ENCODE measurements at regions not wholly inside any gene's neighbourhood (a gene's known extent, or its start where the extent isn't known, plus 50 kb on each side); places are given as distances from the start of the nearest gene placed in this dataset.

DNA sequence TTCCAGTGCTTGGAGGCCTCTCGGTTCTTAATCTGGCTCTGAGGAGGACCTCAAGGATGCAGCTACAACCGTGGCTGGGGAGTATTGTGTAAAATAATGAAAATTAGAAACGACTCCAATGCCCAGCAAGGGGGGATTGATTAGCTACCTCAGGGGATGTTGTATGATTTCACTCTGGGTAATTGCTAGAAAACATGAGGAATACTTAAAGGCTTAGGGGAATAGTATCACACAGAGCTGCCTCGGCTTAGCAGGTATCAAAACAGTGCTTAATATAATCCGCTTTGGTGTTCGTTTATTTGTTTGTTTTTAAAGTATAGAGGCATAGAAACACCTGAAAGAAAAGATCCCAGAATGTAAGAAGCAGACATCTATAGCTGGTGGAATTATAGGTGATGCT lies 102.5 kb downstream of the INHBB start:
- no peak for TF ChIP-seq CTCF (conservative IDR thresholded peaks at IDR 0.05; ENCODE audit: control insufficient read depth, insufficient read depth, low read depth, low read length)
- H3K4me3 ChIP-seq (ENCODE audit: control insufficient read depth, low read depth, low read length) = no peak overlapping the region
- no peak for DNase-seq (ENCODE audit: low read depth)

DNA sequence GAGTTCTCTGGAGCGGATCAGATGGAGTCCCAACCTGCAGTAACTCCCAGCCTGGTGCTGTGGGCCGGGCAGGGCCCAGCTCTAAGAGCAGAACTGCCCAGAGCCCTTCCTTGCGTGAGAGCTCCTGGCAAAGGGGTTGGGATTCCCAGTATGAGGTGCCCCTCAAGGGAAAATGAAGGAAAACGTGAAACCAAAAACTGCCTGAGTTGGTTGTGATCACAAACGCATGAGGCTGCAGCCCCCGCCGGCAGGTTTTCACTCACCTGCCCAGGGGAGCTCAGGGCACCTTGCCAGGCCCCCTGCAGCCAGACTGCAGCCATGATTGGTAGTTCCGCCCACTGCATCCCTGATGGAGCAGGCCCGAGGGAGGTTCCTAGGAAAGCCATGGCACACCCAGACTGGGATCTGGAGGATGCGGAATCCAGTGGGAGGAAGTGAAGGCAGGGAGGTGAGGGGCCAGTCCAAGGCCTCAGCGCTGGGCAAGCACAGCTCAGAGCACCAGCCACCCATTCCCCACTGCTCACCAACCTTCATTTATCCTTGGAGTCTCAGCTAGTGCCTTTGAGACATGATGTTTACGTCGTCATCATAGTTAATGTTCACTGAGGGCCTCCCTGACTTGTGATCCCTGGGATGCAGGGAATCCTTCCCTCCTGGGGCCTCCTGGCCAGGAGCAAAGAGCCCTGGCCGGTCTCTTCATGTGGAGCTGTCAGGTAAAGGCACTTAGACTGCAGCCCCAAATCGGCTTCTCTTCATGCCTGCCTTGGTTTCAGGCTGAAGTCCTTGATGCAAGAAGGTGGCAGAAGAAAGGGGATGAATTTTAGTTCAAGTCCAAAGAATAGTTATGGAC lies 103.2 kb downstream of the INHBB start:
- no peak overlapping the region for H3K4me3 ChIP-seq (ENCODE audit: control insufficient read depth, low read depth, low read length)
- no peak for DNase-seq (ENCODE audit: low read depth)
- no peak for TF ChIP-seq CTCF (conservative IDR thresholded peaks at IDR 0.05; ENCODE audit: control insufficient read depth, insufficient read depth, low read depth, low read length)

- no peak for DNase-seq (ENCODE audit: low read depth)
- no peak for TF ChIP-seq CTCF (conservative IDR thresholded peaks at IDR 0.05; ENCODE audit: control insufficient read depth, insufficient read depth, low read depth, low read length)
- H3K4me3 ChIP-seq (ENCODE audit: control insufficient read depth, low read depth, low read length) = no peak overlapping the region
These were observed 104.4 kb downstream of the INHBB start for GRCh38 chr2:120450196-120450820.

GRCh38 chr2:120451334-120451733 lies 105.4 kb downstream of the INHBB start:
- TF ChIP-seq CTCF (conservative IDR thresholded peaks at IDR 0.05; ENCODE audit: control insufficient read depth, insufficient read depth, low read depth, low read length) = no peak
- DNase-seq (ENCODE audit: low read depth) = no peak
- no peak overlapping the region for H3K4me3 ChIP-seq (ENCODE audit: control insufficient read depth, low read depth, low read length)

DNA sequence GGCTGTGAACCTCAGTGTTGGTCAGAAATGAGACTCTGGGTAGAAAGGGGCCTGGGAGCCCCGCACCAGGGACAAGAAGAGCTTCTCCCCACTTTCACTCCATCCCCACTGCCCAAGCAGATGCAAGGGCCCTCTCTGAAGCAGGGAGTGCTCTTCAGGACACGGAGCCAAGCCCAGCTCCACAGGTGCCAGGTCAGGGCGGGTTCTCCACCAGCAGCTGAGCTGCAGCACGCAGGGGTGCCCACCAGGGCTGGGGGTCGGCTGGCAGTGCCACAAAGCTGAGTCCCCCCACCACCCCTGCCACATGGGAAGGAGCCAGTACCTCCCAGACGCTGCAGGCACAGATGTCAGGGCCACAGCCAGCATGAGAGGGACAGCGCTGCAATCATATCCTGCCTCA lies 106.2 kb downstream of the INHBB start:
- TF ChIP-seq CTCF (conservative IDR thresholded peaks at IDR 0.05; ENCODE audit: control insufficient read depth, insufficient read depth, low read depth, low read length) = no peak
- H3K4me3 ChIP-seq (ENCODE audit: control insufficient read depth, low read depth, low read length) = no peak overlapping the region
- DNase-seq (ENCODE audit: low read depth) = no peak

DNA sequence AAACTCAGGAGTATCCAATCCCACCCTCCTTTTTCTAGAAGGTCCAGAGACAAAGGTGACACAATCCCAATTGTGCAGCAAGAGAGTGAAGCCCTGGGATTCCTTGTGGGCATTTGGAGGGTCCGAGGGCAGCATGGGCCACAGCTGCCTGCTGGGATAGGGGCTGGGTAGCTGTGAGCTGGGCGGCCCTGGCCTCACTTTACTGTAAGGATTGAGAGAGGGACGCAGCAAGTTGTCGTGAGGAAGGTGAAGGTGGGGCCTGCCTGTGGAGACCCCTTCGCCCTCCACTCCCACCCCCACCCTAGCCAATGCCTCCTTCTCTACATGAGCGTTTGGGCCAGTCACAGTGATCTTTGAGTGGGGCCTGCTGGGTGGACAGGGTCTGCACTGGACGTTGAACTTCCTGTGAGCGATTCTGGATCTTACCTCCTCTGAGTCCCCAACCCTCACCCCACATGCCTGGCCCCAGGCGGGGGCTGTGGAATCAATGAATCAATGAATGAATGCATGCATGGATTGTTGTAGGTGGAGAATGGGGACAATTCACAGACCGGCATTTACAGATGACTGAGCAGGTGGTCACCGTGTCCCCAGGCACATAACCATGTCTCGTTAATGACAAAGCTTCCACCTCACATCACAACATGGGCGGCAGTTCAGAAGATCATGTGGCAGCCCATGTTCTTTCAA lies 107.2 kb downstream of the INHBB start:
- no peak for DNase-seq (ENCODE audit: low read depth)
- TF ChIP-seq CTCF (conservative IDR thresholded peaks at IDR 0.05; ENCODE audit: control insufficient read depth, insufficient read depth, low read depth, low read length) = no peak
- no peak overlapping the region for H3K4me3 ChIP-seq (ENCODE audit: control insufficient read depth, low read depth, low read length)
